ENCODE measurements at regions not wholly inside any gene's neighbourhood (a gene's known extent, or its start where the extent isn't known, plus 50 kb on each side); places are given as distances from the start of the nearest gene placed in this dataset.

DNA sequence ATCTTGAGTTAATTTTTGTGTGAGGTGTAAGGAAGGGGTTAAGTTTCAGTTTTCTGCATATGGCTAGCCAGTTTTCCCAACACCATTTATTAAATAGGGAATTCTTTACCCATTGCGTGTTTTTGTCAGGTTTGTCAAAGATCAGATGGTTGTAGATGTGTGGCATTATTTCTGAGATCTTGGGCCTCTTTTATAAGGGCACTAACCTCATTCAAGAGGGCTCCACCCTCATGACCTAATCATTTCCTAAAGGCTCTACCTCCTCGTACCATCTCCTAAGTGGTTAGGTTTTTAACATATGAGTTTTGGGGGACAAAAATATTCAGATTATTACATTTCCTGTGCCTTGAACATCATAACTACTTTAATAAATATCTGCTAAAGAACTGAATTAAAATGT, 510.9 kb downstream of the UTRN start:
- Histone ChIP-seq H3K27ac (no peak overlapping the region), H3K4me3 (no peak overlapping the region), H3K4me1 (no peaks in the 10 kb centered on the region), H3K27me3 (no peaks in the 10 kb centered on the region), H3K9me3 (no peaks in the 10 kb centered on the region), H3K36me3 (peaks cover 0 to 36% of the 10 kb centered on the region in 2 donors)
- TF ChIP-seq POLR2A (IDR thresholded peaks at IDR 0.05) (no peak), POLR2AphosphoS5 (IDR thresholded peaks at IDR 0.05; ENCODE audit: insufficient read depth in 1 of 2, low read depth in 1 of 2) (no peak), CTCF (IDR thresholded peaks at IDR 0.05) (no peak)
- no peak for DNase-seq (ENCODE audit: extremely low spot score in 2 of 2)
- intact Hi-C loops (cut with DNase I), result no loop called here

- TF ChIP-seq CTCF (IDR thresholded peaks at IDR 0.05) (no peak), POLR2AphosphoS5 (IDR thresholded peaks at IDR 0.05; ENCODE audit: insufficient read depth in 1 of 2, low read depth in 1 of 2) (no peak), POLR2A (IDR thresholded peaks at IDR 0.05) (no peak)
- intact Hi-C loops (cut with DNase I), result no loop called here
- H3K4me3 ChIP-seq, result no peak overlapping the region
- no peak for DNase-seq (ENCODE audit: extremely low spot score in 2 of 2)
- peaks cover 0 to 28% of the 10 kb centered on the region in 2 donors for H3K36me3 ChIP-seq
- H3K27ac ChIP-seq, result no peak overlapping the region
- H3K9me3 ChIP-seq, result no peaks in the 10 kb centered on the region
- H3K27me3 ChIP-seq, result no peaks in the 10 kb centered on the region
- no peaks in the 10 kb centered on the region for H3K4me1 ChIP-seq
Observed at GRCh38 chr6:144797881-144798589, 512.9 kb downstream of the UTRN start.

- intact Hi-C loops (cut with DNase I), result no loop called here
- Histone ChIP-seq H3K36me3 (peaks cover 0 to 4% of the 10 kb centered on the region in 2 donors), H3K9me3 (no peaks in the 10 kb centered on the region), H3K4me3 (no peak overlapping the region), H3K27ac (no peak overlapping the region), H3K4me1 (no peaks in the 10 kb centered on the region), H3K27me3 (no peaks in the 10 kb centered on the region)
- no peak for DNase-seq (ENCODE audit: extremely low spot score in 2 of 2)
- TF ChIP-seq CTCF (IDR thresholded peaks at IDR 0.05) (no peak), POLR2A (IDR thresholded peaks at IDR 0.05) (no peak), POLR2AphosphoS5 (IDR thresholded peaks at IDR 0.05; ENCODE audit: insufficient read depth in 1 of 2, low read depth in 1 of 2) (no peak)
Observed at GRCh38 chr6:144804246-144804790, 519.2 kb downstream of the UTRN start.

DNA sequence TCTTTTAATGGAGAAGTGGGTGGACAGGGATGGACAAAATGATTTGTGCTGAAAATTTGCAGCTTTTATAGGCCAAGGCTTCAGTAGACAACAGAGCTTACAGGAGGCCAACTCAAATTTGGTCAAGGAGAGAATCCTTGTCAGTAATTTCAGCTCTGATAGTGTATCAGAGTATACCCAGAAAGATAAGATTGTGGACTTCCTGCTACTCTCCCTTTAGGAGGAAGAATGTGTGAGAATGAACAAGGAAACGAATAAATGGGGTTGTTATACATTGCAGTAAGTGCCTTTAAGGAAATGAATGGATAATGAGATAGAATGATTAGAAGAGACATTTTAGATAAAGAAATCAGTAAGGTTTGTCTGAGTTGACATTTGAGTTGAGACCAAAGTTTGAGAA, 519.9 kb downstream of the UTRN start:
- TF ChIP-seq CTCF (IDR thresholded peaks at IDR 0.05) (no peak), POLR2AphosphoS5 (IDR thresholded peaks at IDR 0.05; ENCODE audit: insufficient read depth in 1 of 2, low read depth in 1 of 2) (no peak), POLR2A (IDR thresholded peaks at IDR 0.05) (no peak)
- no peaks in the 10 kb centered on the region for H3K9me3 ChIP-seq
- peaks cover 0 to 4% of the 10 kb centered on the region in 2 donors for H3K36me3 ChIP-seq
- H3K27ac ChIP-seq, result no peak overlapping the region
- no peaks in the 10 kb centered on the region for H3K27me3 ChIP-seq
- no peaks in the 10 kb centered on the region for H3K4me1 ChIP-seq
- H3K4me3 ChIP-seq, result no peak overlapping the region
- intact Hi-C loops (cut with DNase I), result no loop called here
- no peak for DNase-seq (ENCODE audit: extremely low spot score in 2 of 2)

DNA sequence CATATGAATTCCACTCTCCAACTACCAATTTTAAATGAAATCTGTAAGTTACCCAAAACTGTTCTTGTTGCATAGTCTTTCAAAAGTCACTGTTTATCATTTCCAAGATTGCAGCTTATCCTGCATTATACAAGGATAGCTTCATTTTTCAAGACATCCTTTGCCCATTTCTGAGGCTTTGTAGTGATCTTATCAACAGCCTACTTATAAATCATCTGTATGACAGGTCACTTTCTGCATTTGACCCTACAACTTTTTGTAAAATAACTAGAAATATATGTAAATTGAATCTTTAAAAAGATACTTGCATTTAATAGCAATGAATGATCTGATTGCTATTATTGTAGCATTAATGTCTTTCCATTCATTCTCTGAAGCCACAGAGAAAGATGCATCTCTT, 521.1 kb downstream of the UTRN start:
- no peaks in the 10 kb centered on the region for H3K9me3 ChIP-seq
- intact Hi-C loops (cut with DNase I), result no loop called here
- no peaks in the 10 kb centered on the region for H3K27me3 ChIP-seq
- no peak for DNase-seq (ENCODE audit: extremely low spot score in 2 of 2)
- peaks cover 0 to 4% of the 10 kb centered on the region in 2 donors for H3K36me3 ChIP-seq
- no peak overlapping the region for H3K27ac ChIP-seq
- no peaks in the 10 kb centered on the region for H3K4me1 ChIP-seq
- no peak for TF ChIP-seq POLR2AphosphoS5 (IDR thresholded peaks at IDR 0.05; ENCODE audit: insufficient read depth in 1 of 2, low read depth in 1 of 2)
- no peak for TF ChIP-seq POLR2A (IDR thresholded peaks at IDR 0.05)
- TF ChIP-seq CTCF (IDR thresholded peaks at IDR 0.05), result no peak
- H3K4me3 ChIP-seq, result no peak overlapping the region

All from vagina (tissue), 2 donors.